Endometrium (tissue), 2 donors: ENCODE measurements at regions not wholly inside any gene's neighbourhood (a gene's known extent, or its start where the extent isn't known, plus 50 kb on each side); places are given as distances from the start of the nearest gene placed in this dataset.

Experiments used
- FAIRE-seq: peaks from 2 replicates; lab custom pipeline; 2012; peaks lifted over from hg19 to GRCh38; lab: Jason Lieb, UNC
- donor health status: control.
- donor health status: control.

DNA sequence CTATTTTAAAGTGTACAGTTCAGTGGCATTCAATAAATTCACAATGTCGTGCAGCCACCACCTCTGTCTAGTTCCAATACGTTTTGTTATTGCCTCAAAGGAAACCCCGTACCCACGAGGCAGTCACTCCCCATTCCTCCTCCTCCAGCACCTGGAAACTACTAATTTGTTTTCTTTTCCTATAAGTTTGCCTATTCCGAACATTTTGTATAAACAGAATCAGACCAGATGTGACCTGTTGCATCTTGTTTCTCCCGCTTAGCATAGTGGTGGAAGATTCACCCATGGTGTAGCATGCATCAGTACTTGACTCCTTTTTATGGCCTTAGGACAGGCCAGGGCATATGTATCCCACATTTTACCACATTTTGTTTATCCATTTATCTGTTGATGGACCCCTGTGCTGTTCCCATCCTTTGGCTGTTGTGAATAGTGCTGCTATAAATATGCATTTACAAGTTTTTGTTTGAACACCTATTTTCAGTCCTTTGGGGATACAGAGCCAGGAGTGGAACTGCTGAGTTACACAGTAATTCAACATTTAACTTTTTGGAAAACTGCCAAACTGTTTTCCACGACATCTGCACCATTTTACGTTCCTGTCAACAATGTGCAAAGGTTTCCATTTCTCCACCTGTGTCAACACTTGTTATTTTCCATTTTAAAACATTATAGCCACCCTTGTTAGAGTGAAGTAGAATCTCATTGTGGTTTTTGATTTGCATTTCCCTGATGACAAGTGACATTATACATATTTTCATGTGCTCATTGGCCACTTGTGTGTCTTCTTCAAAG is 57.8 kb upstream of the STX18 start:
- FAIRE-seq = no peak

DNA sequence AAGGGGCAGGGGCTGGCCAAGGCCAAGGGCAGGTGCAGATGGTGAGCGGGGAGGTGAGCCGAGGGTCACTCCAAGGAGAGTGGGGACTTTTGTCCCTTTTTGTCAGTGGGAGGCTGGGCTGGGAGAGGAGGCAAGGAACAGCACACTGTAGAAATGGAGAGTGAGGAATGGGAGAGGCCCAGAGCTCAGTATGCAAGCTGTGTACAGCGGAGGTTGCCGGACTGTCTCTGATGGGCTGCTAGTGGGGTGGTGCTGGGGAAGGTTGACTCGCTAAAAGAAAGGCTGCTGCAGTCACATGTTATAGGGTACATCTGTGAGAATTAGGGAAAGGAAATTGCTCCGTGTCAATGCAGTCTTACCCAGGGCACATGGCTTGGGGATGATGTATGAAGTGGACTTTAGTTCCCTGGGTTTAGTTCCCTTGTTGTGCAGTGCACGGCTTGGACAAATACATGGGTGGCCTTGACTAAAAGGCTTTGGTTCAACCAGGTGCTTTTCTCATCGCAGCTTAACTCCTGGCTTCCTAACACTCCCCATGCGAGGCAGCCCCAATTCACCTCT is 57.1 kb upstream of the STX18 start:
- no peak for FAIRE-seq

DNA sequence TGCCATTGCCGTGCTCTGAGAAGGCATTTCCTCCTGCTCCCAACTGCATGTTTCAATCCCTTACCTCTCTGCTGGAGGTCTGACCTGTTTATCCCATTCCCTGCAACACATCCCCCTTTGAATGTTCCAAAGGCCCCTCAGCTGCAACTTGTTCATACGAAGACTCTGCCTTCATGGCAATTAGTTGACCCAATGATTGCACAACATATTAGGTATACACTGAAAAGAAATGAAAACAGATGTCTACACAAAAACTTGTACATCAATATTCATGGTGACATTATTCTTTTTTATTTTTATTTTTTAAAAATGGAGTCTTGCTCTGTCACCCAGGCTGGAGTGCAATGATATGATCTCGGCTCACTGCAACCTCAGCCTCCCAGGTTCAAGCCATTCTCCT is 54.9 kb upstream of the STX18 start:
- no peak for FAIRE-seq

DNA sequence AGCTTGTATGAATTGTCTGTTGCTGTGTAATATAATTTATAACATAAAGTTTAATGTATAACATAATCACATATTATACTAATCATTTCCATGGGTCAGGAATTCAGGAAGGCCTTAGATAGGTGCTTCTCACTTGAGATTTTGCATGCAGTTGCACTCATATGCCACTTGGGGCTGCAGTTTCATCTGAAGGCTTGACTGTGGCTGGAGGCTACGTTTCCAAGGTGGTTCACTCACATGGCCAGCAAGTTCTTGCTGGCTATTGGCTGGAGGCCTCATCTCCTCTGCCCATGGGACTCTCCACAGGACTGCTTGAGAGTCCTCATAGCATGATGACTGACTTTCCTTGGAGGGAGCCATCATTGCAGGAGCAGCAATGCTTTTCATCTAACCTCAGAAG is 53.4 kb upstream of the STX18 start:
- FAIRE-seq = no peak

DNA sequence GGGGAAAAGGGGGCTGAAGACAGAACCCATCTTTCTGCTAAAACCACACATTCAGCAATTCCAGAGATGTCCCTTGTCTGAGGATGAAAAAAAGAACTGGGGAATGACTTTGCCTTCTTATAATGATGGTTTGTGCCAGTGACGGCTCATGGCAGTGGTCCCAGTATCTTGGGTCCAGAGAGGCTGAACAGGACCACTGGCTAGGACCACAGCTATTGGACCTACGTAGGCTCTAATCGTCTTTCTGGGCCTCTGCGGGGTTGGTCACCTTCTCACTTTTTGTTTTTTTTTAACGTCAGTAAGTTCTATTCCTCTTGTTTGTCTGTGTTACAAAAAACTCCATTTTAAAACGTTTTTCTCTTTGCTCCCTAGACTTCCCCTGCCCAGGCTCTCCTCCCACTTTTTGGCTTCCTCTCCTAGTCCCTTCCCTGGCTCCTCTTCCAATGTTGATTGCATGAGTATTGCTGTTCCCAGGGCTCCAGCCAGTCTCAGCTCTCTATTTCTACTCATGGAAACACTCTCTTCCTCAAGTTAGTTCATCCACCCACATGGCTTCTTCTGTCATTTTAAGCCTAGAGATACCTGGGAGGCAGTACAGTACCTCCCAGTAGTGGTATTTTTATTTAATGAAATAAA is 52.6 kb upstream of the STX18 start:
- FAIRE-seq = no peak

DNA sequence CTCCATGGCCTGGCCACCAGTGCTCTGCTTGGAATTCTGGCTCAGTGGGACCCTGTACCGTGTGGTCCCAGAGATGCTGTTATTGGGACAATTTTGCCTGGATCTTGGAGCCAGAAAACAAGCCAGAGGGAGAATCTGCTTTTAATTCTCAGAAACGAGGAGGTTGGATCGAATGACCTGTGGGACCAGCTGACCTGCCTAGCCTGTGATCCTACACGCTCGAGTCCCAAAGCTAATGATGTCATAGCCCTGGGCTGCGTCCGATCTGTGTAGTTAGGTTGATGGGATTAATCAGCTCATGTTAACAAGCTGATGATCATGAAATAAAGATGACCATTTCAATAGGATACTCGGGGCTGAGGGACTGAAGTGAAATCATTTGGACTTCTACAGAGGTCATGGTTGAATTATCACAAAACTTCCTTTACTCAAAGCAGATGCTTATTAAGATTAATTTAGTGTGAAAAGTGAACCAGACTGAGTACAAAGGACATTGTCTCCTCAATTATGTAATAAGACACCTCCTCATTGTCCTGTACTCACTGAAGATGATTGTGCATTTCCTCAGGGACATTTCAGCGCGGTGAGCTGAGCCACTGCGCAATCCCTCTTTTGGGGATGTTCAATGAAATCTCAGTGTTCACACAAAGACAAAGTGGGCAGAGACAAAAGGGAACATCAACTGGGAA is 51.9 kb upstream of the STX18 start:
- no peak for FAIRE-seq

DNA sequence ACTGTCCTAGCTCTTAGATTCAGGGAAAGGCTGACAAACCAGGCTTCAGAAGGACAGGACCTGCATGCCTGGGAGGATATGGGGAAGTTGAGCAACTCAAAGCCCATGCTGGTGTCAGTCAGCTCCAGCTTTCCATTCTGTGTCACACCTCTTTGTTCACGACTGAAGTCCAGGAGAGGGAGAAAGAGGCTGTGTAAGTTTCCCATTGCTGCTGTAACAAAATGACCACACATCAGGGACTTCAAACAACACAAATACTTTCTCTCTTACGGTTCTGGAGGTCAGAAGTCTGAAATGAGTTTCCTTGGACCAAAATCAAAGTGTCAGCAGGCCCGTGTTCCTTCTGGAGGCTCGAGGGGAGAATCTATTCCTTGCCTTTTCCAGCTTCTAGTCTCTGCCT is 50.6 kb upstream of the STX18 start:
- no peak for FAIRE-seq
